ENCODE measurements at regions not wholly inside any gene's neighbourhood (a gene's known extent, or its start where the extent isn't known, plus 50 kb on each side); places are given as distances from the start of the nearest gene placed in this dataset.

GRCh38 chr14:54325766-54326165, 71.0 kb upstream of the CDKN3 start:
- Histone ChIP-seq H3K27ac (ENCODE audit: low read depth, low read length, severe bottlenecking) (no peak overlapping the region), H3K9me3 (ENCODE audit: control insufficient read depth, low read length) (no peaks in the 10 kb centered on the region)
- 100% methylated on average over 1 of the region's 1 CpG for WGBS, 2 experiments (ENCODE audit: insufficient coverage in 2 of 2)

DNA sequence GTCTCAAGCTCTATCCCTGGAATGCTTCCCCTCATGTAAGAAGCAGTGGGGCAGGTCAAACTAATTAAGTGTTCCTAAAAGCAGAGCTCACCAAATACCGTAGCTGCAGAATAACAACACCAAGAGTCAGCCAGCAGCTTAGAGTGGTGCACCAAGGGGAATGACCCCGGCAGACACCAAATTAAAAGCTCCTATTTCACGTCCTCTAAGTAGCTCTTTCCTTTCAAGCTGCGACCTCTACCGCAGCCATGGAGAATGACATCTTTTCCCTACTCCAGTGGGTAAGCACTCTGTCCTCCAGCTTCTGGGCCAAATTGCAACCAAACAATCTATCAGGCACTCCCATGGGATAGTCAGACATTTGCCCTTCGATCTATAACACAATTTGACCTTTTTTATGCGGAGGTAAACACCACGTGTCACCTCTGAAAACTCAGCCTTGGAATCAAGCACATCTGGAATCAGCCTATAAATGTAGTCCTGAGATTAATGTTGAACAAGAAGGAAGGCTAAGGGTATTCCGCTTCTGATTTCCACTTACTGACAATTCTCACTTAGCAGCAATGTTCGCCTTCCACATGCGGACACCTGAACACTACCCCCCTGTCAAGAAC, 67.6 kb upstream of the CDKN3 start:
- WGBS, 2 experiments (ENCODE audit: insufficient coverage in 2 of 2) = 0 to 27% methylated on average over 5 to 7 of the region's 11 CpGs
- peaks cover 42% of the 10 kb centered on the region for H3K4me1 ChIP-seq (ENCODE audit: control insufficient read depth, insufficient read depth, low read length, poor library complexity, severe bottlenecking)
- H3K4me3 ChIP-seq (ENCODE audit: extremely low read depth, insufficient read depth, low read length, poor library complexity, severe bottlenecking) = no peak overlapping the region
- no peaks in the 10 kb centered on the region for H3K9me3 ChIP-seq (ENCODE audit: control insufficient read depth, low read length)
- H3K27ac ChIP-seq (ENCODE audit: low read depth, low read length, severe bottlenecking) = no peak overlapping the region
- no peaks in the 10 kb centered on the region for H3K36me3 ChIP-seq (ENCODE audit: control insufficient read depth, insufficient read depth, low read length)

More at GRCh38 chr14:54325766-54326165, 71.0 kb upstream of the CDKN3 start:
- Histone ChIP-seq H3K4me3 (ENCODE audit: extremely low read depth, insufficient read depth, low read length, poor library complexity, severe bottlenecking) (no peak overlapping the region), H3K36me3 (ENCODE audit: control insufficient read depth, insufficient read depth, low read length) (no peaks in the 10 kb centered on the region), H3K4me1 (ENCODE audit: control insufficient read depth, insufficient read depth, low read length, poor library complexity, severe bottlenecking) (peaks cover 35% of the 10 kb centered on the region)

- 22 to 46% methylated on average over 2 to 5 of the region's 5 CpGs for WGBS, 2 experiments (ENCODE audit: insufficient coverage in 2 of 2)
- no peak overlapping the region for H3K4me3 ChIP-seq (ENCODE audit: extremely low read depth, insufficient read depth, low read length, poor library complexity, severe bottlenecking)
- peaks cover 42% of the 10 kb centered on the region for H3K4me1 ChIP-seq (ENCODE audit: control insufficient read depth, insufficient read depth, low read length, poor library complexity, severe bottlenecking)
- no peaks in the 10 kb centered on the region for H3K9me3 ChIP-seq (ENCODE audit: control insufficient read depth, low read length)
- no peaks in the 10 kb centered on the region for H3K36me3 ChIP-seq (ENCODE audit: control insufficient read depth, insufficient read depth, low read length)
- H3K27ac ChIP-seq (ENCODE audit: low read depth, low read length, severe bottlenecking) = peak overlapping the region; percentile 82
These were observed 65.9 kb upstream of the CDKN3 start for GRCh38 chr14:54330876-54331275.

- H3K4me1 ChIP-seq (ENCODE audit: control insufficient read depth, insufficient read depth, low read length, poor library complexity, severe bottlenecking) = peaks cover 42% of the 10 kb centered on the region
- H3K9me3 ChIP-seq (ENCODE audit: control insufficient read depth, low read length) = no peaks in the 10 kb centered on the region
- no peak overlapping the region for H3K4me3 ChIP-seq (ENCODE audit: extremely low read depth, insufficient read depth, low read length, poor library complexity, severe bottlenecking)
- 88% methylated on average over 3 to 5 of the region's 5 CpGs for WGBS, 2 experiments (ENCODE audit: insufficient coverage in 2 of 2)
- no peaks in the 10 kb centered on the region for H3K36me3 ChIP-seq (ENCODE audit: control insufficient read depth, insufficient read depth, low read length)
- peak overlapping the region; percentile 82 for H3K27ac ChIP-seq (ENCODE audit: low read depth, low read length, severe bottlenecking)
These were observed 65.3 kb upstream of the CDKN3 start for GRCh38 chr14:54331516-54331915.

GRCh38 chr14:54332490-54332889, 64.3 kb upstream of the CDKN3 start:
- Histone ChIP-seq H3K4me1 (ENCODE audit: control insufficient read depth, insufficient read depth, low read length, poor library complexity, severe bottlenecking) (peaks cover 42% of the 10 kb centered on the region), H3K36me3 (ENCODE audit: control insufficient read depth, insufficient read depth, low read length) (no peaks in the 10 kb centered on the region), H3K27ac (ENCODE audit: low read depth, low read length, severe bottlenecking) (no peak overlapping the region), H3K4me3 (ENCODE audit: extremely low read depth, insufficient read depth, low read length, poor library complexity, severe bottlenecking) (no peak overlapping the region), H3K9me3 (ENCODE audit: control insufficient read depth, low read length) (no peaks in the 10 kb centered on the region)
- WGBS, 2 experiments (ENCODE audit: insufficient coverage in 2 of 2) = 97 to 100% methylated on average over 5 to 6 of the region's 6 CpGs

DNA sequence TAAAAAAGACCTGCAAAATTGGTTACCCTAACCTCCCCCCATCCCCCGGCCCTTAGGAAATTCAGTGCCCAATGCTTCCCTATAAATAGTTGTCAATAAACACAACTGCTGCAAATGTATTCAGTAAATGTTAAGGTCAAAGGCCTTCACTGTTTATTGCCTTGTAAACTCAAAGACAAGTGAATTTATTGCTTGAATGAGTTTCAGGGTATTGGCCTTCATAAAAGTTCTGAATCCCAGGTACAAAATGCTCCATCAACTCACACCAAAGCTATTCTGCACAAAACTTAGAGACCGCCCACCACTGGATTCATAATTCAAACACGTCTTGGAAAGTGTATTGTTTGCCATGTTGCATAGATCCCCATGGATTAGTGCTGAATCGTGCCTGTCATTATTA, 63.3 kb upstream of the CDKN3 start:
- Histone ChIP-seq H3K4me1 (ENCODE audit: control insufficient read depth, insufficient read depth, low read length, poor library complexity, severe bottlenecking) (peaks cover 45% of the 10 kb centered on the region), H3K4me3 (ENCODE audit: extremely low read depth, insufficient read depth, low read length, poor library complexity, severe bottlenecking) (no peak overlapping the region), H3K9me3 (ENCODE audit: control insufficient read depth, low read length) (no peaks in the 10 kb centered on the region), H3K36me3 (ENCODE audit: control insufficient read depth, insufficient read depth, low read length) (no peaks in the 10 kb centered on the region), H3K27ac (ENCODE audit: low read depth, low read length, severe bottlenecking) (no peak overlapping the region)
- WGBS, 2 experiments (ENCODE audit: insufficient coverage in 2 of 2) = 100% methylated on average over 3 of the region's 4 CpGs; no CpG with 5 or more reads in 1 of the 2 experiments

DNA sequence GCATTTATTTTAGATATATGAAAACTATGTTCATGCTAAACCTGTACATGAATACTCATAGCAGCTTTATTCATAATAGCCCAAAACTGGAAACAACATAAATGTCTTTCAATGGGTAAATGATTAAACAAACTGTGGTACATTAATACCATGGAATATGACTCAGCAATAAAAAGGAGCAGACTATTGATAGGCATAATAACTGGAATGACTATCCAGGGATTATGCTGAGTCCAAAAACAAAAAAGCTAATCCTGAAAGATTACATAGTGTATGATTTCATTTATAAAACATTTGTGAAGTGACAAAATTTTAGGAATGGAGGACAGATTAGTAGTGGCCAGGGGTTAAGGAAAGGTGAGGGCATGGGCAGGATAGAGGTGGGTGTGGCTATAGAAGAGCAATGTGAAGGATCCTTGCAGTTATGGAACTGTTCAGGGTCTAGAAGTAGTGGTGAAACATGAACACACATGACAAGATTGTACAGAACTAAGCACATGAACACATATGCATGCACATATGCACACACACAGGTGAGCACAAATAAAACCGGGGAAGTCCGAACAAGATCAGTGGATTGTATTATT, 61.1 kb upstream of the CDKN3 start:
- Histone ChIP-seq H3K4me1 (ENCODE audit: control insufficient read depth, insufficient read depth, low read length, poor library complexity, severe bottlenecking) (peaks cover 32% of the 10 kb centered on the region), H3K4me3 (ENCODE audit: extremely low read depth, insufficient read depth, low read length, poor library complexity, severe bottlenecking) (no peak overlapping the region), H3K27ac (ENCODE audit: low read depth, low read length, severe bottlenecking) (no peak overlapping the region), H3K9me3 (ENCODE audit: control insufficient read depth, low read length) (no peaks in the 10 kb centered on the region), H3K36me3 (ENCODE audit: control insufficient read depth, insufficient read depth, low read length) (no peaks in the 10 kb centered on the region)
- 100% methylated on average over 1 of the region's 2 CpGs; no CpG with 5 or more reads in 1 of the 2 experiments for WGBS, 2 experiments (ENCODE audit: insufficient coverage in 2 of 2)

GRCh38 chr14:54337314-54337713, 59.5 kb upstream of the CDKN3 start:
- peaks cover 17% of the 10 kb centered on the region for H3K4me1 ChIP-seq (ENCODE audit: control insufficient read depth, insufficient read depth, low read length, poor library complexity, severe bottlenecking)
- WGBS, 2 experiments (ENCODE audit: insufficient coverage in 2 of 2) = 73 to 91% methylated on average over 7 to 10 of the region's 10 CpGs
- H3K27ac ChIP-seq (ENCODE audit: low read depth, low read length, severe bottlenecking) = no peak overlapping the region
- no peak overlapping the region for H3K4me3 ChIP-seq (ENCODE audit: extremely low read depth, insufficient read depth, low read length, poor library complexity, severe bottlenecking)
- no peaks in the 10 kb centered on the region for H3K9me3 ChIP-seq (ENCODE audit: control insufficient read depth, low read length)
- H3K36me3 ChIP-seq (ENCODE audit: control insufficient read depth, insufficient read depth, low read length) = no peaks in the 10 kb centered on the region

GRCh38 chr14:54338696-54339317, 58.0 kb upstream of the CDKN3 start:
- WGBS, 2 experiments (ENCODE audit: insufficient coverage in 2 of 2) = 49 to 68% methylated on average over 3 to 4 of the region's 6 CpGs
- no peaks in the 10 kb centered on the region for H3K36me3 ChIP-seq (ENCODE audit: control insufficient read depth, insufficient read depth, low read length)
- H3K27ac ChIP-seq (ENCODE audit: low read depth, low read length, severe bottlenecking) = no peak overlapping the region
- peaks cover 22% of the 10 kb centered on the region for H3K4me1 ChIP-seq (ENCODE audit: control insufficient read depth, insufficient read depth, low read length, poor library complexity, severe bottlenecking)
- no peak overlapping the region for H3K4me3 ChIP-seq (ENCODE audit: extremely low read depth, insufficient read depth, low read length, poor library complexity, severe bottlenecking)
- H3K9me3 ChIP-seq (ENCODE audit: control insufficient read depth, low read length) = no peaks in the 10 kb centered on the region

DNA sequence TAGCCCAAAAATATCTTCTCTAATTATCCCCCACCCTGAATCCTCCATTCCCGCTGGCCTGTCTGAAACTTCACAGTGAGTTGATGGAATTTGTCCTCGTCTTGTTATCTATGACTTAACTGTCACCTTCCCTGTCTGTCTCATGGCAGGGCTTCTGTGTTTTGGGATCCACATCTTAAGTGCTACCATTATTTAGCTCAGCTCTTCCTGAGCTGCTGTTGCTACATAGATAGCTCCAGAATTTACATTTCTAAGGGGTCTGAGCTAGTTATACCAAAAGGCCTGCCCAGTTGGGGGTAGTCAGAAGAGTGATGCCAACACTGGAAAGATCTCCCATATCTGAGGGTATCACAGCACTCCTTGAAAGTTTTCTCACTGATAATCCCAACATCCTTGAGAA, 57.0 kb upstream of the CDKN3 start:
- H3K36me3 ChIP-seq (ENCODE audit: control insufficient read depth, insufficient read depth, low read length) = no peaks in the 10 kb centered on the region
- H3K27ac ChIP-seq (ENCODE audit: low read depth, low read length, severe bottlenecking) = no peak overlapping the region
- H3K4me3 ChIP-seq (ENCODE audit: extremely low read depth, insufficient read depth, low read length, poor library complexity, severe bottlenecking) = no peak overlapping the region
- H3K9me3 ChIP-seq (ENCODE audit: control insufficient read depth, low read length) = no peaks in the 10 kb centered on the region
- WGBS, 2 experiments (ENCODE audit: insufficient coverage in 2 of 2) = 17 to 40% methylated on average over 1 to 2 of the region's 2 CpGs
- peaks cover 25% of the 10 kb centered on the region for H3K4me1 ChIP-seq (ENCODE audit: control insufficient read depth, insufficient read depth, low read length, poor library complexity, severe bottlenecking)

GRCh38 chr14:54342806-54343205, 54.0 kb upstream of the CDKN3 start:
- peaks cover 3% of the 10 kb centered on the region for H3K9me3 ChIP-seq (ENCODE audit: control insufficient read depth, low read length)
- no peak overlapping the region for H3K27ac ChIP-seq (ENCODE audit: low read depth, low read length, severe bottlenecking)
- peaks cover 26% of the 10 kb centered on the region for H3K4me1 ChIP-seq (ENCODE audit: control insufficient read depth, insufficient read depth, low read length, poor library complexity, severe bottlenecking)
- H3K36me3 ChIP-seq (ENCODE audit: control insufficient read depth, insufficient read depth, low read length) = no peaks in the 10 kb centered on the region
- H3K4me3 ChIP-seq (ENCODE audit: extremely low read depth, insufficient read depth, low read length, poor library complexity, severe bottlenecking) = no peak overlapping the region
- WGBS, 2 experiments (ENCODE audit: insufficient coverage in 2 of 2) = 96 to 100% methylated on average over 1 to 2 of the region's 3 CpGs
